ENCODE measurements at regions not wholly inside any gene's neighbourhood (a gene's known extent, or its start where the extent isn't known, plus 50 kb on each side); places are given as distances from the start of the nearest gene placed in this dataset.

- intact Hi-C loops (cut with DNase I) = no loop called here
- peak in 1 of 2 donors; percentile 43 for ATAC-seq
- Histone ChIP-seq H3K4me1 (no peaks in the 10 kb centered on the region), H3K27me3 (ENCODE audit: low read depth) (no peaks in the 10 kb centered on the region), H3K9me3 (no peaks in the 10 kb centered on the region), H3K36me3 (no peaks in the 10 kb centered on the region), H3K4me3 (no peak overlapping the region), H3K27ac (no peak overlapping the region)
- no peak for TF ChIP-seq CTCF (IDR thresholded peaks at IDR 0.05)
- no peak for DNase-seq
Observed at GRCh38 chr17:70314506-70314905, 145.2 kb downstream of the KCNJ2 start.

- no peak for ATAC-seq
- intact Hi-C loops (cut with DNase I) = no loop called here
- Histone ChIP-seq H3K27ac (no peak overlapping the region), H3K9me3 (no peaks in the 10 kb centered on the region), H3K36me3 (no peaks in the 10 kb centered on the region), H3K4me1 (peaks cover 6% of the 10 kb centered on the region), H3K4me3 (no peak overlapping the region), H3K27me3 (ENCODE audit: low read depth) (no peaks in the 10 kb centered on the region)
- DNase-seq = no peak
- TF ChIP-seq CTCF (IDR thresholded peaks at IDR 0.05) = no peak
Observed at GRCh38 chr17:70317421-70317820, 148.1 kb downstream of the KCNJ2 start.

GRCh38 chr17:70318051-70318450 is 148.7 kb downstream of the KCNJ2 start:
- H3K4me3 ChIP-seq = no peak overlapping the region
- H3K27ac ChIP-seq = no peak overlapping the region
- no peak for ATAC-seq
- no peak for DNase-seq
- intact Hi-C loops (cut with DNase I) = no loop called here
- peaks cover 12% of the 10 kb centered on the region for H3K4me1 ChIP-seq
- no peaks in the 10 kb centered on the region for H3K27me3 ChIP-seq (ENCODE audit: low read depth)
- H3K9me3 ChIP-seq = no peaks in the 10 kb centered on the region
- no peak for TF ChIP-seq CTCF (IDR thresholded peaks at IDR 0.05)
- no peaks in the 10 kb centered on the region for H3K36me3 ChIP-seq

- intact Hi-C loops (cut with DNase I) = no loop called here
- H3K27me3 ChIP-seq (ENCODE audit: low read depth) = no peaks in the 10 kb centered on the region
- H3K4me3 ChIP-seq = no peak overlapping the region
- no peaks in the 10 kb centered on the region for H3K36me3 ChIP-seq
- ATAC-seq (no peak), DNase-seq (no peak)
- H3K9me3 ChIP-seq = no peaks in the 10 kb centered on the region
- H3K4me1 ChIP-seq = peaks cover 13% of the 10 kb centered on the region
- TF ChIP-seq CTCF (IDR thresholded peaks at IDR 0.05) = no peak
- no peak overlapping the region for H3K27ac ChIP-seq
Observed at GRCh38 chr17:70319516-70319915, 150.2 kb downstream of the KCNJ2 start.

- Histone ChIP-seq H3K4me1 (peaks cover 13% of the 10 kb centered on the region), H3K36me3 (no peaks in the 10 kb centered on the region), H3K9me3 (no peaks in the 10 kb centered on the region), H3K27ac (no peak overlapping the region), H3K27me3 (ENCODE audit: low read depth) (no peaks in the 10 kb centered on the region), H3K4me3 (no peak overlapping the region)
- peak; percentile 74 to 79 for ATAC-seq
- DNase-seq = peak; percentile 50
- intact Hi-C loops (cut with DNase I) = no loop called here
- TF ChIP-seq CTCF (IDR thresholded peaks at IDR 0.05) = no peak
Observed at GRCh38 chr17:70320673-70321345, 151.5 kb downstream of the KCNJ2 start.

All from lower lobe of right lung (tissue), 2 donors.